Retina (tissue), 1 donor: ENCODE measurements at regions not wholly inside any gene's neighbourhood (a gene's known extent, or its start where the extent isn't known, plus 50 kb on each side); places are given as distances from the start of the nearest gene placed in this dataset.

Experiments
- DNase-seq: peaks from one replicate; pipeline ENCODE4 v3.0.0-alpha.2; 2016

DNA sequence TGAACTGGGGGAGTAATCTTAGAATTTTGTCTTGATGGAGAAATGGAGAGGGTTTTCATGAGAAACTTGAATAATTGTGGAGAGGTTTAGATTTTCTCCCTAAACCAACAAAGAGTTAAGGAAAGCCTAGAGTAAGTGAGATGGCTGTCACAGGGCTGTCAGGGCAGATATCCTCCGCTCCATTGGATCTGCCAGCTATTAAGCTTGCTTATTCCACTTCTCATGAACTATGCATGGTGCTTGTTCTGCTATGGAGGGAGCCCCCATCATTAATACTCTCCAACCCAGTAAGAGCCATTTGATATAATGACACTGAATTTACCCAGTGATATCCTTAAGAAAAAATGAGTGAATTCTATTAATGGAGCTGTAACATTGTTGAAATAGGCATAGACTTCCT, 342.8 kb upstream of the MTNR1B start:
- peak; percentile 81 for DNase-seq

DNA sequence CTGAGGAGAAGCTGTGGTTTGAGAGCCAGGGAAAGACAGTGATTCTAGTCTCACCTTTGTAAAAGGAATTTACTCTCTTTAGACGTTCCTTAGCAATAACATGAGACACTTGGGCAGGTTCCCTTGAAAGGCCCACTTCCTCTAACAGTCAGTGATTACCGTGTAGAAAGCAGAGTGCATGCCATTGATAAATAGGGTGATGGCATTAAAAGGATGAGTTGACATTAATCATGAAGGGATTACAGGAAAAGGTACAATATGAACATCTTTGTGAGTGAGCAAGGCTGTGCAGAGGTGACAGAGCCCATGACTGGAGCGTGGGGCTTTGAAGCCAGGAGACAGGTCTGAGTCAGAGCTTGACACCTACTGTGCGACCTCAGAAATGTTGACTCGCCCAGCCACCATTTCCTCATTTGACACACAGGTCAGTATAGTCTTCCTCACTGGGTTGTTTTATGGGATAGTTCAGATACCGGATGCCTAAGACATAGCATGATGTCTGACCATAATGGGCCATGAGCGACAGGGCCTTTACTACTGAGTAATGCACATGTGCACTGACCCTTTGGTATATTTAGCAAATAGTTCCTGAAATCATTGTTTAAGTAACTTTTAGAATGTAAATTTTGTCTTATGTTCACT, 341.7 kb upstream of the MTNR1B start:
- no peak for DNase-seq

DNA sequence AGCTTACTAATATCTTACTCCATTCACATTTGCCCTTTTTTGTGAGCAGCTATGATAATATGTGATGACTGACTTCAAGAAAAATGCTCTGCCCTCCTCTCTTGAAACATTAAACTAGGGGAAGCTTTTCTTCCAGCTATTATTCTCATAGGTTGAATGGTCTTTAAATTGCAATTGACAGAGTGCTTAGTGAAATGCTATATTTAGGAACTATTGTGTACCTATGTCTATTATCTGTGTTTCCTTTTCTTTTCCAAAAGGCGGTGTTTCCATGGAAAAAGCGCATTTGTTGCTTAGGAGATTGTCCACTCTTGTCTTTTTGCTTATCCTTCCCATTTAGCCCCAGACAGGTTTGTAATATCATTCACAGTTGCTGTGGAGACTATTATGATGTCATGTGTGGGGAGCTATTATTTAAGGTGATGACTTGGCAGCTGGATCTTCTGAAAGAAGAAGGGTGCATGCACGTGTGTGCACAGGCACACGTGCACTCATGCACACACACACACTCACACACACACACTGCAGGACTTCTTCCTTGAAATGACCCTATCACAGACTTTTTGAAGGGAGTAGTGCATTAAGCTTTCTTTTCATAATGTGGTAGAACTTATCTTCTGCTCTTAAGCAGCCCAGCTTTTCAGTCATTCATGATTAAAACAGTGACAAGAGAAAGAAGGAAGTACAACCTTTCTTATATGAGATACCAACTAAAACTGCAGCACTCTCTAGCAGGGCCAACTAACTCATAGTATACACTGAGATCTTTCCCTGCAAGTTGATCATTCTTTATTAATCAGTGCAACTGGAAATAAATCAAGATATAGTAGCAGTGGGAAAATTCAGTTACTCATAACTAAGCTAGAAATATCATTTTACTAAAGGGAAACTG, 340.8 kb upstream of the MTNR1B start:
- no peak for DNase-seq

DNA sequence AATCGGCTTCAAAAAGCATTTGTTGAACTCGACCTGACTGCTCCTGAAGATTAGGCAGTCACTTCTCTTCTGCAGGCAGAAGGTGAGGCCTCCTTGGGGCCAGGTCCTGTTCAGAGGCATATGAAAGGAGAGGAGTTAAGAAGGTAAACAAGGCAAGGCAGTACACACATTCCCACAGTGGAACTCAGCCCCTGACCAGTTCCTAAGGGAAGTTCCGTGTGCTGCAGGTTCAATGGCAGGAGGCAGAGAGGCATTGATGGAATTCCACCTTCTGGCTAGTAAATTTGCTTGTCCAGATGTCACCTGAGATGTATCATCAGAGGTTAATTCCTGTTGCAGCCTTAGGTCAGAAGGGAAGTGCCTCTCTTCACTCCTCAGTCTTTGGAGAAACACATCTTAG, 337.0 kb upstream of the MTNR1B start:
- no peak for DNase-seq

DNA sequence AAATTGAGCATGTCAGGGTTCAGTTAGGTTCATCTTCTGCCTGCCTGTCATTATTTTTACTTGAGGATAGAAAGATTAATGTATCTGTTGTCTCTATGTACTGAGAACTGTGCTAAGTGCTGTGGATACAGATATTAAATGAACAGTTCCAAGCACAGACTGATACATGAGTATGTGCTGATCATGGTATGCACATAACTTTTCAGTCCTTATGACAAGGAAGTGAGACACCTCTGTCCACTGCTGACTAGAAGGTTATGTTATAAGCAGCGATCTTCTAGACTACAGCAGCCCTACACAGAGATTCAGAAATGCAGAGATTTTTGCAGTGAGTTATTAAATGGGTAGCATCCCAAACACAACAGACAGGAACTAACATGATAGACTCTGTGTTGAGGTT, 335.6 kb upstream of the MTNR1B start:
- no peak for DNase-seq

DNA sequence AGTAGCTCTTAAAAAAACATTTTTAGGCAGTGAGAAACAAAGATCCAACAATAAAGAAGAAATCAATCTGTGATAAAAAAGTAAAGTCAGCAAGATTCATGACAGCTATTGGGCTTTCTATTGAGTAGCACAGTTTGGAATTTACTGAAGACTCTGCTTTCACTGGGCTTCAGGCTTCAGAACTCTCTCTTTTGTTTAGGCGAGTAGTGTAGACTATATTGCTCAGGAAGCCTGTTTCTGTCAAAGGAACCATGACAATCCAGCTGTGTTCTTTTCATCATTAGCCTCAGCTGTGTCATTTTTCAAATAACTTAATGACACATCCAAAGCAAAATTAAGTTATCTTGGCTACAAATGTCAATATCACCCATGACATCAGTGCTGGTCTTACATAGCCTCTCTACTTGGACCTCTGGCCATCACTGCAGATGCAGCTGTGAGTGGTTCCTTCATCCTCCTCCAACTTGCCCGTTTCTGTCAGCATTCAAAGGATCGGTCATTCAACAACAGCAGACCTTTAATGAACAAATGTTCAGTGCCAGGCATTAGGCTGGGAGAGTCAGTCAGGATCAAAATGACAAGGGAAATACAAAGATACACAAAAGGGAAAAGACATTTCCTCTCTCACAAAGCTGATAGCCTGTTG, 332.8 kb upstream of the MTNR1B start:
- DNase-seq, result no peak

DNA sequence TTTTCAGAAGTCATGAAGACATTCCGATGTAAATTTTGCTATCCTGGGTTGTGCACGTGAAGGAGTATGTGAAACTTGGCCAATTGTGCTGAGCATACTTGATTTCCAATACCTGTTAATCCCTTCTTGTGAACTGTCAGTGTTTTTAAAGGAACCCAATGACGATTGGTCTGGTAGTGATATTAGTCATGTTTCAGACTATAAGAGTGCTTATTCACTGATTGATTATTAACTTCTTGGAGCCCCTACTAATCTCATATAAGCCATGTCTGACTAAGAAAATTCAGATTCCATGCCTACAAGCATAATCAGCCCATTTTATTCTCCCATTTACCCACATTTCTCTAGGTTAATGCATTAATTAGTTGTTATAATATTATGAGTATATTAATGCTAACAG, 330.8 kb upstream of the MTNR1B start:
- no peak for DNase-seq

DNA sequence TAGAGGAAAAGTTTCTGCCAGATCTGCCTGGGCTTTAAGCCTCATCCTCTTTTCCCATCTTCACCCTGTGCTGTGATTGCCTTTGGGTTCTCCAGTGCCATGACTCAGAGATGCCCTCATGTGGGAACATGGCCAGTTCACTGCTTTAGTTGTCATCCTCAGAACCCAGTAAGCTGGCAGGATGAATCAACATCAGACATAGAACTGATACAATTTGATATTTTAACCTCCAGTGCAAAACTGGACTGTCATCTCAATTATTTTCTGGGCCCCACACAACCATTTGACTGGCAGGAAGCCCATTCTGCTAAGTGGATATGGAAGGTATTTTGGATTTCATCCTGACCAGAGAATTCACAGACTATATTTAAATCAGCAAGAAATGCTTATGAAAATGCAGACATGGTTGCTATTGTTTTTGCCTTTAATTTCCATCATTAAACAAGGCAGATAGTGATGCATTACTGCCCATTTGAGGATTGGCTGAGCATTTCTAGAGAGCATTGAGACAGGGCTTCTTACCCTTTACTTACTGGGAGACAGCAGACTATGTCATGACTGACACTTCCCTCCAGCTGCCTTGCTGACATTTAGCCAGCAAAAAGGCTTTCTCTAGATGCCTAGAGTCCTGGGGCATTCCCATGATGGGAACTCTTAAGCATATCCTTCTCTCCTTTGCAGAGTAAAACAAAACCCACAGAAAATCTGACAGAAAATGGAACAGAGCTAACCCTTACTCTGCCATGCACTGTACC, 327.1 kb upstream of the MTNR1B start:
- DNase-seq, result no peak

DNA sequence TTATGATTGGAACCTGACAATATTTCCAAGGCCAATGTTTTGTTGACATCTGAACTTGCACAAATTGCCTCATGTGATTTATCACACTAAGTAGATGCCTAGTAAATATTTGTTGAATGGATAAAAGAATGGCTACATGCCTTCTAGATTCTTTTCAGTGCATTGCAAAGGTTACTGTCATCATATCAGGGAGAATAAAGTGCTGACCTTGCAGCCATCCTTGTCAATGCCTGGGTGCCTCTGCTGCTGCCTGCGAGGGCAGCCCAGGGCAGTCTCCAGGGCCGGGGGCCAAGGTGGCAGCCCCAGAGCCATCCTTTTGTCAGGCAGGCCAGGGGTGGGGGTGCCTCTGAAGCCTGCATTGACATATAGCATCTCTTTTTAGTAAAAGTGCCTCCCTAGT, 325.6 kb upstream of the MTNR1B start:
- DNase-seq, result no peak

DNA sequence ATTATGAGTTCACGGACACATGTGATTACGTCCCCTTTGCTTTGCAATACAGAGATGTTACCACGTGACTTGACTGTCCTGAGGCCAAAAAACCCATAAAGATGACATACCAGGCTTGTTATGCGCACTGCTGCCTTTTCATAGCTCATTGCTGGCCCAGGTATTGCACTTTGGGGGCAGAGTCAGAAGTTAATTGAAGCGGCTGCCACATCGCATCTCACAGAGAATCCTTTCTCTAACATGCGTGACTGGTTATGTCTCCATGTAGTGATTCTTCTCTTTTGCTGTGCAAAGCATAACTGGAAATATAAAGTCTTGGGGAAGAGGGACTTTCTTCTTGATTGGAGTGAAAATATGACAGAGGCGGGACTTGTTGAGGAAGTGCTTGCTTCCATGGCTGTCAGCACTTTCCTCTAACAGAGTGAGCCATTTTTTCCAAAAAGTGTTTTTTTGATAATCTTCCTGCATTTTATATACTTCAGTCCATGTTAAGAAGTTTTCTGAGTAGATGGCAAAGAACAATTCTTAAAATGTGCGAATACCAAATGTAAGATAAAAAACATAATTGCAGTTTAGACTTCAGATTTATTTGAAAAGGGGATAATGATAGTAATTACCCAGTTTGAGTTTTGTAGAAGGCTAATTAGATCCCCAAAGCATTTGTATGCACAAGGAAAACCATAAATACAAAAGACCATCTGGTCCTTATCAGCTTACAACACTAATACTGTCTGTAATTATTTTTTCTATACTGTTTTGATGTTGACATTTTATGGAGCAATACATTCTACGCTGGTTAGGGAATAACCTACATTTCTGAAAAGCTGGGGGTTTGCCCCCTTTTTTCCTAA, 324.6 kb upstream of the MTNR1B start:
- no peak for DNase-seq

DNA sequence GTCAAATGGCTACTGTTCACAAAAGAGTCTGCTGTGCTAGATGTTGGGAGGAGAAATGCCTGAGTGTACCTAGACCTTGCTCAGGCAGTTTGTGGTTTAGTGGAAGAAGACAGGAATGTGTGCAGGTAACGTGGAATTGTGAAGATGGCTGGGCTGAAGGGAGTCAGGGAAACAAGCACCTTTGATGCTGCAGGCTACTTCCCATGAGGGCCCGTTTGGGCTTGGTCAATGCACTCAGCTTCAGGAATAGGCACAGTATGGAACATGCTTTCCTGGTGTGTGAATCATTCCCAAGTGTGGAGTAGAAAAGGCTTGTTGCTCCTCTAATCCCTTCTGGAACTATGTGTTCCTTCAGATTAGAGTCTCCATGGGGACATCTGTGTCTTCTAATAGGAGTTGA, 318.3 kb upstream of the MTNR1B start:
- no peak for DNase-seq

DNA sequence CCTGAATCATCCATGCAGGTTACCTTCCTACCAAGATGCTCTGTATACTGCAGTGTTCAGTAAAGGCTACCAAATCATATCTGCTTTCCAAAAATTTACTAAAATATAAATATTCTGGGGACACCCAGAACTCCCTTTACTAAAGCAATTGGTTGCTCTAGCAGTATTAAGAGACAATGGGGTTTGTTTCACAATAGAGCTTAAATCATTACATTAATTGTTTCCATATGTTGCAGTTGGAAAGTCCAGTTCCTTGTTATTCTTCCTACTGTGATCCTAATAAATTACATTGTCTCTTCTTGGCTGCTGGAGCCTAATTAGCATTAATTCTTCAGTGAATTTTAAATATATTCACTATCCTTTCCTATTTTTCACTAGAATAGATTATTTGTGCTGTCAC, 316.0 kb upstream of the MTNR1B start:
- no peak for DNase-seq

DNA sequence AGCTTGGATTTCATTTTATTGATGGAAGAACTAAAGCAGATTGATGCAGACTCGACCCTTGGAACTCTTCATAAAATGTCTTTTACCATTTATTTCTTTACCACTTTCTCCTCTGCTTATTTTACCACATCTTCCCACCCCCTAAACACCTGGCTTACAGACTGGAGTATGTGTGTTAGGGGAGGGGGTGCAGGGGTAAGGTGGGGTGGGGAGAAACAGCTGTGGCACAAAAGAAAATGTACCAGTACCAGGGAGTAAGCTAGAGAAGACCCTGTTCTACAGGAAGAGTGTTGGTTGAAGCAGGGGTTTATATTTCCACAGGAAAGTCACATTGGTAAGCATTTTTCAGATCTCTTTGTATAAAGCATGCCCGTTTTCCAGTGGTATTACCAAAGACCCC, 312.7 kb upstream of the MTNR1B start:
- DNase-seq, result no peak

DNA sequence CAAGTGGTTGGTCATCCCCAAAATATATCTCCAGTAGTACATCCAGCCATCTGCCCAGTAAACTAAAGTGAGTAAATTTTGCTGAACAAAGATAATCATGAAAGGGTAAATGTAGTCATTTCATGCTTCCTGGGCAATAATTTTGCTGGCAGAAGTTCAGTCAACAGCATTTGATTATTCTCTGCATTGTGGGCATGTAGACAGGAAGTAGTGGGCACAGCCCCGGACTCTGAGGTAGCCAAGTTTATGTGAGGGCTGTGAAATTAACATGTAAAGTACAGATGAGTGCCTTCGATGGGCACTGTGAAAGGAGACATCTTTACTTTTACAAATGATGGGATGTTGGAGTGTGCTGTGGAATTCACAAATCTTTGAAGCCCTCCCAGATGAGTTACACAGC, 312.2 kb upstream of the MTNR1B start:
- DNase-seq, result no peak

DNA sequence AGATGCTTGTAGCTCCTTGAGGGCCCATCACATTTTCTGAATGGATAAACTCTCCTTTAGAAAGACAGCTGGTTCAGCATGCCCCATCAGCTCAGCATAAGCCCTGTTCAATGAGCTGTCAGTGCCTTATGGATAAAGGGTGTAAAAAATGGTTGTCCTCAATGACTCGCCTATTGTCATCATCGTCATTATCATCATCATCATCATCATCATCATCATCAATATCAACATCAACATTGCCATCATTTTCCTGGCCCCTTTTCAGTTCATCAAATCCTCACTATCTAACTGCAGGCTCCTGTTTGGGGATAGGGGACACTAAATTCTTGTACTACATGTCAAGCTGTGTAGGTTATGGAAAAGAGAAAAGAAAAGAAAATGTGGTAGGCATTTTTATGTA, 310.7 kb upstream of the MTNR1B start:
- DNase-seq, result peak; percentile 14

DNA sequence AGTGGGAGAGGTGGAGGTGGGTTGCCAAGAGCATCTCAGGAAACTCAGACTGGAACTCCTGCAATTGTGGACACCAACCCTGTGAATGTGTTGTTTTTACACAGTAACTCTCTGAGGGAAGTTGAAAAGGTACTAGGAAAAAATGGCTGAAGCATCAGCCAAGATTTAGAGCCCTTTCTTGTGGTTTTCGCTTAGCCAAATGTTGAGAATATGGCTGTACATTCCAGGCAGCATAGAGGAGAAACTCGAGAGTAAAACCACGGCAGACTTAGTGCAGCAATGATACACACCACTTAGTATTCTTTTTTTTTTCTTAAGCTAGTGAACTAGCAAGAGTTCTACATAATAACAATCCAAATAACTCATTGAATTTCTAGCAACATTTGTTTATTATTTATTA, 309.7 kb upstream of the MTNR1B start:
- no peak for DNase-seq

DNA sequence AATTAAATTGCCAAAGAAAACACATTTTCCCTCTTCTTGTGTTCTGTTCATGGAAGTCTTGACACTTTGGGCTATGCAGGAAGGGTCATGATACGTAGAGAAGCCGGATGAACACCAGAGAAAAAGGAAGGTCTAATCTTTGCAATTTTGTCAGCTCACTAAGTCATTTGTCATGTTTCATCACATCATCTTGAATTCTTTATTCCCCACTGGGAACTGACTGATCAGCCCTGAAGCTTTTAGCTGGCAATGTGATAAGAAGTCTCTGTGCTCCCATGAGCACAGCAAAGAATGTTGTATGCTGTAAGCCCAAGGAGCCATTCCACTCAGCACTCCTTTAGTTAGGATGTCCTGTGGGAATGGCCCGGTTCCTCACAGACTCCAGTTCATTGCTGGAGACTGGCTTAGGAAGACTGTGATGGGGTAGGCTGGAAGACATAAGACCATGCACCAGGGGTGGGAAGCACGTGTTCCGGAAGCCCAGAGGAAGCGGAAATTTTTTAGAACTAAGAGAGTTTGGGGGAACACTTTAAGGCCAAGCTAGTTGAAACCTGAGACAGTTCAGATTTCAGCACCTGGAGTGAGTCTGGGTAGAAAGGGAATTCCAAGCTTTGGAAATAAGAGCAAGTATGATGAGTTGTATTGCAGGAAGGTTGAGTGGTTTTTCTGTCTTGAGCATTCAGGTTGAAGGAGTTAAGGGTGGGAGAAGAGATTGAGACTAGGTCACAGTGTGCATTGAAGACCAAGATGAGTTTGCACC, 306.7 kb upstream of the MTNR1B start:
- peak; percentile 83 for DNase-seq

DNA sequence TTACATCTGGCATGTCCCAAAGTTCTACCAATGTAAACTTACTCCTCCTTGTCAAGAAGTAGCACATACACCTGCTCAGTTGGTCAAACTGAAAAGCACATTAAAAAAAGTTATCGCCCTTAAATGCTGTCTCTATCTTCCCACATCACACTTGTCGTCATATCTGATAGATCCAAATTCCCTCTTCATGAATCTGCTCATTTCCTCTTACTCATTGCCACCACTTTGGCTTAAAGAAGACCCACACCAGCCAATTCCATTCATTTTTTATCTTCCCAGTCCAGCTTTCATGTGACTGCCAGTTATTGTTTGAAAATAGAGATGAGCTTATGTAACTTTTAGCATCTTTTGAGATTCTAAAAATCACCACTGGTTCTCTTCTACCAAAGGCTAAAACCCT, 305.9 kb upstream of the MTNR1B start:
- no peak for DNase-seq

DNA sequence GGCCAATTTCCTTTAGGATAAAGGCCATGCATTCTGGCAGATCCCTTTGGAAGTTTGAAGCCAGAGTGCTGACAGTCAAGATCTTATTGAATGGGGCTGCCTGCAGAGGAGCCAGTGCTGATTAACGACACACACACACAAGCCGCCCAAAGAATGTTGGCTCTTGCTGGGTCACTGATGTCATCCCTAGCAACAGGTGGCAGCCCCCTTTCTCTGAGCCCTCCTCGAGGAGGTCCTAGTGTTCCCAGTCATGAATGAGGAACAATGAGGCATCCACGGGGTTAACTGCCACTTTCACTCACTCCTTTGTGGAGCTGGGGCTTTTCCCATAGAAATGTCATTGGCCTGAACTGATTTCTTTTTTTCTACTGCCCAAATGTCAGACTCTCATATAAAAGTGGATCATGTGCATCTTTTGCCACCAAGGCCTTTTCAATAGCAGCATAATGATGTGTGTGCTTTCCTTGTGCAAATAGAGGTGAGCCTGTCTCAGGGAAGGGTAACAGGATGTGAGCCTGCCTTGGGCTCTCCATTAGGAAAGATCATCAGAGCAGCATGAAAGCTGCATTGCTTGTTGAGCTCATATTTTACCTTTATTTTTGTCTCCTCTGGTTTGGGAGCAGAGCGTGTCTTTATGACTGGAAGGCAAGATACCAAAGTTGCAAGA, 301.8 kb upstream of the MTNR1B start:
- DNase-seq, result peak; percentile 67

DNA sequence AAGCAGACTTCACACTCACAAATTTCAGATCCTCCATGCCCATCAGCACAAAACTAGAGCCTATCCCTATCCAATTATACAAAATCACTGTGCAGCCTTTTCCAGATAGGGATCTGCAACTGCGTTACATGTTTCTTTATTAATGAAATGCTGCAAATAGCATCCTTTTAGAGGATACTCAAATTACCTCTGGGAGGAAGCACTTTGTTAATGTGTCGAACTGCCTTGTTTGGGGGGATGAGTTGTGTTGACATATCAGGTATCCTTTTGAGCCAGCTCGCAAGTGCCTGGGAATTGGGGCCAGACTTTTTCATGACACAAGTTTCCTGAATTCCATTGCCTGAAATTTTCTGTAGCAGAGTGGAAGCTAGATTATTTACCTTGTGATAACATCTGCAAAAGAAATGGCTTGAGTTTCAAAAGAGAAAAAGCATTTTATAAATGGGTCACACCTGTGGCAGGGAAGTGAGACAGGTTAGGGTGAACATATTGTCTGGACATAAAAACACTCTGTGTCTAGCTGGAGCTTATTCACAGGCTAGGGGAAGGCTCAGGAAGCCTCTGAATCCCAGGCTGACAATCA, 299.1 kb upstream of the MTNR1B start:
- DNase-seq, result no peak

DNA sequence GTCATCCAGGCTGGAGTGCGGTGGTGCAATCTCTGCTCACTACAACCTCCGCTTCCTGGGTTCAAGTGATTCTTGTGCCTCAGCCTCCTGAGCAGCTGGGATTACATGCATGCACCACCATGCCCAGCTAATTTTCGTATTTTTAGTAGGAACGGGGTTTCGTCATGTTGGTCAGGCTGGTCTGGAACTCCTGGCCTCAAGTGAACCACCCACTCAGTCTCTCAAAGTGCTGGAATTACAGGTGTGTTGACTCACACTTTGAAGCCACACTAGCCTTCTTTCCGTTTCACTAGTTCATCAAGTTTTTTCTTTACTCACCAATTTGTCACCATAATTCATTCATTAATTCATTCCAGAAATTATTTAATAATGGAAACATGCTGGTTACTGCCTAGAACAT, 298.4 kb upstream of the MTNR1B start:
- DNase-seq, result no peak
